ENCODE measurements at regions not wholly inside any gene's neighbourhood (a gene's known extent, or its start where the extent isn't known, plus 50 kb on each side); places are given as distances from the start of the nearest gene placed in this dataset.
"Not testable (repeated sequence)": the region's sequence is repeated elsewhere in the genome, so short reads cannot be mapped to it uniquely, and the experiment has no call there.

DNA sequence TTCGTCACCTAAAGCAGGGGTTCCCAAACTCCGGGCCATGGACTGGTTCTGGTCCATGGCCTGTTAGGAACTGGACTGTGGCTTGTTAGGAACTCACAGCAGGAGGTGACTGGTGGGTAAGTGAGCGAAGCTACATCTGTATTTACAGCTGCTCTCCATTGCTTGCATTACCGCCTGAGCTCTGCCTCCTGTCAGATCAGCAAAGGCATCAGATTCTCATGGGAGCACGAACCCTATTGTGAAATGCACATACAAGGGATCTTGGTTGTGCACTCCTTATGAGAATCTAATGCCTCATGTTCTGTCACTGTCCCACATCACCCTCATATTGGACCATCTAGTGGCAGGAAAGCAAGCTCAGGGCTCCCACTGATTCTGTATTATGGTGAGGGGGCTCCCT lies 217.0 kb downstream of the ZFP36L2 start:
- H3K4me3 ChIP-seq (ENCODE audit: low read length): no peak overlapping the region
- no peaks in the 10 kb centered on the region for H3K4me1 ChIP-seq (ENCODE audit: insufficient read depth, low read length)
- H3K36me3 ChIP-seq (ENCODE audit: insufficient read depth, low read length): no peaks in the 10 kb centered on the region
- no peaks in the 10 kb centered on the region for H3K27me3 ChIP-seq (ENCODE audit: insufficient read depth, low read length)
- no peaks in the 10 kb centered on the region for H3K9me3 ChIP-seq (ENCODE audit: low read length)
- H2AFZ ChIP-seq (ENCODE audit: low read depth, low read length): no peak overlapping the region

DNA sequence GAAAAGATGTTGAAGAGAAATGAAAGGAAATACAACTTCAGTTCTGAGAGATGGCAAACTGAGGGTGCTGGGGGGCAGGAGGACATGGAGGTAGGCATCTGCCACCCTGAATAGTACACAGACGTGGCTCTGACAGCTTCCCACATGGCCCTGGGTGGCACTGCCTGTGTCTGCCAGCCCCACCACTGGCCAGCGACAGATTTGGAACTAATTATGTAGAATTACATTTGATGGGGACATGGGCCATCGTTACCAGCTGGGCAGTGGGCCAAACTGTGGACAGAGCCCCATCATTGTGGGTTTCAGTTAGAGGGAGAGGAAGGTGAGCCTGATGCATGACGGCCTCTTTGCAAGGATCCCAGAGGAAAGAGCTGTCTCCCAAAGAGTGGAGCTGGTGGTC lies 216.0 kb upstream of the HAAO start:
- H2AFZ ChIP-seq (ENCODE audit: low read depth, low read length): no peak overlapping the region

DNA sequence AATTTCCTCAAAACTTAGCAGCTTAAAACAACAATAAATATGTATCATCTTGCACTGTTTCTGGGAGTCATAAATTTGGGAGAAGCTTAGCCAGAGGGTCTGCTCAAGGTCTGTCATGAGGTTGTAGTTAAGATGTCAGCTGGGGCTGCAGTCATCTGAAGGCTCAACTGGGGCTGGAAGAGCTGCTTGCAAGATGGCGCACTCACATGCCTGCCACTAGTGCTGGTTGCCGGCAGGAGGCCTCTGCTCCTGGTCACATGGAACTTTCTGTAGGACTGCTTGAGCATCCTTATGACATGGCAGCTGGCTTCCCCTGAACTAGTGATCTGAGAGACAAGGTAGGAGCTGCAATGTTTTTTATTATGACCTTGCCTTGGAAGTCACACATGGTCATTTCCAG lies 215.5 kb upstream of the HAAO start:
- no peaks in the 10 kb centered on the region for H3K36me3 ChIP-seq (ENCODE audit: insufficient read depth, low read length)
- H3K4me3 ChIP-seq (ENCODE audit: low read length): no peak overlapping the region
- no peaks in the 10 kb centered on the region for H3K4me1 ChIP-seq (ENCODE audit: insufficient read depth, low read length)
- no peaks in the 10 kb centered on the region for H3K27me3 ChIP-seq (ENCODE audit: insufficient read depth, low read length)
- H2AFZ ChIP-seq (ENCODE audit: low read depth, low read length): no peak overlapping the region
- no peaks in the 10 kb centered on the region for H3K9me3 ChIP-seq (ENCODE audit: low read length)

More for the DNA sequence above, 216.0 kb upstream of the HAAO start:
- Histone ChIP-seq H3K4me1 (ENCODE audit: insufficient read depth, low read length) (no peaks in the 10 kb centered on the region), H3K4me3 (ENCODE audit: low read length) (no peak overlapping the region), H3K27me3 (ENCODE audit: insufficient read depth, low read length) (no peaks in the 10 kb centered on the region), H3K36me3 (ENCODE audit: insufficient read depth, low read length) (no peaks in the 10 kb centered on the region), H3K9me3 (ENCODE audit: low read length) (no peaks in the 10 kb centered on the region)

DNA sequence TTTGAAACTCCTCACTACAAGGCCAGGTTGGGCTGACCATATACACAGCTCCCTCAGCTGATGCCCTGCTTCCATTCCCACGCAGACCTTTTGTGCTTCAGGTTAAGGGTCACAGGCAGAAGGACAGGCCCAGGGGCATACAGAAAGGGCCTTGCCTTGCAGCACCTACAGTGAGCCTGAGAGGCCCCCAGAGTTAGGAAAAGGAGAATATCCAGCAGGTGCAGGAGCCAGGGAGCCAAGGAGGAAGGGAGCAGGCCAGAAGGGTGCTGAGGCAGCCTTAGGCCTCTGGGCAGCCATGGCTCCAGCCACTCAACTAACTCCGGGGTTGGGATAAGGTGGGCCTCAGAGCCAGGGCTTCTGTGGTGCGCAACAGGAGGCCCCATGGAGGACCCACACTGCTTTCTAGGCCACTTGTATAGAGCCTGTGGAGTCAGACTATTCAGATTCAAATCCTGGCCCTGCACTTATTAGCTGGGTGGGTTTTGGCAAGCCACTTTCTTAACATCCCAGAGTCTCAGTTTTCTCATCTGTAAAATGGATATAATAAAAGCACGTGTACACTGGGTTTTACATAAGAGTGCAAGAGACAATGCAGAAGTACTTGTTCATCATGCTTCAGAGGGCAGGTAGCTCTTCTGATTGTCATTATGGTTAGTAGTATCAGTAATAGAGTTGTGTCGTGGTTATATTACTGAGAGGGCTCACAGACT lies 214.6 kb upstream of the HAAO start:
- no peaks in the 10 kb centered on the region for H3K9me3 ChIP-seq (ENCODE audit: low read length)

DNA sequence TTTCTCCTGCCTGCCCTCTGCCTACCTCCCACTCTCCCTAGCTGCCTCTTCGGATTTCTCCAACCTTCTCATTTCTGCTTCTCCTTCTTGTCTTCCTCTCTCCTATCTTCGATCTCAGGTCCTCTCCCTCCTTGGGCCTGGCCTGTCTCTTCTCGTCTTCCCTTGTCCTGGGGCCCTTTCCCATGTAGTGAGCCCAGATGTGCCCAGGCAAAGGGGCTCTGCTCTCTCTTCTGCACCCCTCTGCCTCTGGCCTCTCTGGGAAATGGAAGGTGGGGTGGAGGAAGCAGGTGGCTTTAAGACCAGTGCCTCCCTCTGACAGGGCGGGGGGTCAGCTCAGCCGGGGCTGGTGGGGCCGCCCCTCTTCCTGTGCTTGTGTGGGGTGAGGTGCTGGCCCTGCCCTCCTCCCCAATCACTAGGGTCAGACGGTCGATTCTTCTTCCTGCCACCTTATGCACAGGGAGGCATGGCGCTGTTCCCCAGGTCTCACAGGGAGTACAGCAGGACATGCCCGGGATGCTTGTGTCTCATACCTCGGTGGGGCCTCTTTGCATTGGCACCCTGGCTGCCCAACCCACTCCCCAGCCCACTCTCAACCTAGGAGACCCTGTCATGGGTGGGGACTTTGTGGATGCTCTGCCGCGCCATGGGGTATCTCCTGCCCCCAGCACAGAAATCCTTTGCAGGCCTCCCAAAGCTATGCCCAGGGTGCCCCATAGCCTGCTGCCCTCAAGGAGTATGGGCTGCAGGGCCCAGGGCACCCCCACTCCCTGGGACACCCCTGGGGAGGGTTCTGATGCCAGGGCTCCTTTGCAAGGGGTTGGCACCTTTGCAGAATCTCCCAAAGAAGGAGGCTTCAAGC lies 213.8 kb upstream of the HAAO start:
- H3K9me3 ChIP-seq (ENCODE audit: low read length): no peaks in the 10 kb centered on the region

More for the DNA sequence above, 214.6 kb upstream of the HAAO start:
- H3K36me3 ChIP-seq (ENCODE audit: insufficient read depth, low read length): no peaks in the 10 kb centered on the region
- H2AFZ ChIP-seq (ENCODE audit: low read depth, low read length): no peak overlapping the region
- H3K4me3 ChIP-seq (ENCODE audit: low read length): no peak overlapping the region
- no peaks in the 10 kb centered on the region for H3K4me1 ChIP-seq (ENCODE audit: insufficient read depth, low read length)
- H3K27me3 ChIP-seq (ENCODE audit: insufficient read depth, low read length): no peaks in the 10 kb centered on the region

DNA sequence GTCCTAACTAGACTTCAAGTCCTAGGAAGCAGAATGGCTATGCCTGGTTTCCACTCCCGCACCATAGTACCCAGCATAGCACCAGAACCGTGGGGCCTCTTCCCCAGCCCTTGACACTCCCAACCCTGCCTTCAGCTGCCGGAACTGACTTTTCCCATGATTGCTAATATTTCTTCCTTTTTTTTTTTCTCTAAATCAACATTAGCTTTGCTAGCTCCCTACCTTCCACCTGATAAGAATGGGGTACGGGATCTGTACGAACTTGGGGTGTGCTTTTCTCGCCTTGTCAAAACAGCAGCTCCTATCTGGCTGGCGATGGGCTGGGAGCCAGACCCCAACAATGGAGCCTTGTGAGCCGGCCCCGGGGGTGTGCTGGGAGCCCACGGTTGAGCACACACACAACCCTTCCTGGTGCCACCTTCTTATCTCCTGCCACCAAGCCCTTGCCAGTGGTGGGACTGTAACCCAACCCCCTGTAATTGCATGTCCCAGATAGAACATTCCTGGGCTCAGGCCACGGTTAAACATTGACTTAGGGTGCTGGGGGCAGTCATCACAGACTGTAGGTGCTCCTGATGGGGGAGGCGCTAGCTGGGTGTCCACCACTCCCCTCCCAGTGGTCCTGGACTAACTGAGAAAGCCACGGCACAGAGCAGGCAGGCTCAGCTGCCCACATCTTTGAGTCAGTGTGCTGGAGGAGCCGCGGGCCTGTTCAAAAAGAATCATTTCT lies 213.0 kb upstream of the HAAO start:
- Histone ChIP-seq H2AFZ (ENCODE audit: low read depth, low read length) (no peak overlapping the region), H3K9me3 (ENCODE audit: low read length) (no peaks in the 10 kb centered on the region), H3K36me3 (ENCODE audit: insufficient read depth, low read length) (no peaks in the 10 kb centered on the region), H3K4me3 (ENCODE audit: low read length) (no peak overlapping the region), H3K27me3 (ENCODE audit: insufficient read depth, low read length) (no peaks in the 10 kb centered on the region), H3K4me1 (ENCODE audit: insufficient read depth, low read length) (no peaks in the 10 kb centered on the region)

More for the DNA sequence above, 213.8 kb upstream of the HAAO start:
- H2AFZ ChIP-seq (ENCODE audit: low read depth, low read length): no peak overlapping the region
- no peaks in the 10 kb centered on the region for H3K36me3 ChIP-seq (ENCODE audit: insufficient read depth, low read length)
- H3K4me3 ChIP-seq (ENCODE audit: low read length): no peak overlapping the region
- H3K4me1 ChIP-seq (ENCODE audit: insufficient read depth, low read length): no peaks in the 10 kb centered on the region
- no peaks in the 10 kb centered on the region for H3K27me3 ChIP-seq (ENCODE audit: insufficient read depth, low read length)

DNA sequence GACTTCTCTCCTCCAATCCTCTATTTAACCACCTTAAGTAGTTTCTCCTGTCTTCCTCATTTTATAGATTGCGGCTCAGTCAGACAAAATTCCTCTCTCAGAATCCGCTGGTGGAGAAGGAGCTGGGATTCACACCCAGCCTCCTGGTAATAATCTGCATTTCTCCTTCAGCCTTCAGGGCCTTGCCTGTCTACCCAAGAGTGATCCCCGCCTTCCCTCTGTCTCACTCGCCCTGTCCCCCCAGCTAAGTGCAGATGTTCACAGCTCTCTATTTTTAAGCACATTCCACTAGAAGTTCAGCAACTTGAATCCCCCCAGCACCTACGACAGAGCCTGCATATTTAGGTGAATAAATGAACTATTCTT lies 212.5 kb upstream of the HAAO start:
- no peak overlapping the region for H3K4me3 ChIP-seq (ENCODE audit: low read length)
- no peaks in the 10 kb centered on the region for H3K27me3 ChIP-seq (ENCODE audit: insufficient read depth, low read length)
- H3K9me3 ChIP-seq (ENCODE audit: low read length): no peaks in the 10 kb centered on the region
- H3K4me1 ChIP-seq (ENCODE audit: insufficient read depth, low read length): no peaks in the 10 kb centered on the region
- H2AFZ ChIP-seq (ENCODE audit: low read depth, low read length): no peak overlapping the region
- H3K36me3 ChIP-seq (ENCODE audit: insufficient read depth, low read length): no peaks in the 10 kb centered on the region

DNA sequence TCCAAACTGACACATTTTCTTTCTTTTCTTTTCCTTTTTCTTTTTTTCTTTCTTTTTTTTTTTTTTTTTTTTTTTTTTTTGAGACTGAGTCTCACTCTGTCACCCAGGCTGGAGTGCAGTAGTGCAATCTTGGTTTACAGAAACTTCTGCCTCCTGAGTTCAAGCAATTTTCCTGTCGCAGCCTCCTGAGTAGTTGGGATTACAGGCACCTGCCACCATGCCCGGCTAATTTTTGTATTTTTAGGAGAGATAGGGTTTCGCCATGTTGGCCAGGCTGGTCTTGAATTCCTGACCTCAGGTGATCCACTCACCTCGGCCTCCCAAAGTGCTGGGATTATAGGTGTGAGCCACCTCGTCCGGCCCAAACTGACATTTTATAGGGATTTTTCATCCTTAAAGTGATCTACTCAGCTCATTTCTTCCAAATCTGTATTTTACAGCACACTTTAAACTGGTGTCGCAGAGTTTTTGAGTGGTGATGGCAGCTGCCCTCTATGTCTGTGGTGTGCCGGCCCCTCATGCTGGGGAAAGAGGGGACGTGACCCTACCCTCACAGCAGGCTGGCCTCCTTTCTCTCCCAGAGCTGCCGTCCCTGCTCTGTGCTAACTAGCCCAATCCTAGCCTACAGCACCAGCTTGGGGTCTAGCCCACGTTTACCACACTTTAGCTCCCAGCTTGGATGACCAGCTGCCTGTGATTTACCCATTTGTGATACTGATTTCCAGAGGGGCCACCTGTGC lies 211.9 kb upstream of the HAAO start:
- H2AFZ ChIP-seq (ENCODE audit: low read depth, low read length); H3K9me3 ChIP-seq (ENCODE audit: low read length); H3K27me3 ChIP-seq (ENCODE audit: insufficient read depth, low read length): not testable (repeated sequence)

DNA sequence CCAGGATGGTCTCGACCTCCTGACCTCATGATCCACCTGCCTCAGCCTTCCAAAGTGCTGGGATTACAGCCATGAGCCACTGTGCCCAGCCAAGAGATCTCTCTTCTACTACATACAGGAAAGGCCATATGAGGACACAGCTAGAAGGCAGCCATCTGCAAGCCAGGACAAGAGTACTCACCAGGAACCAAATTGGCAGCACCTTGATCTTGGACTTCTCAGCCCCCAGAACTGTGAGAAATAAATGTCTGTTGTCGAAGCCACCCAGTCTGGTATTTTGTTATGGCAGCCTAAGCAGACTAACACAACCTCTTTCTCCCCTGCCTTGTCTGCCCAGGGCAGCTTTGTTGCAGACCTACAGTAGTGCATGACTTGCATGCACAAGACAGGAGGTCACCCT lies 211.3 kb upstream of the HAAO start:
- H3K9me3 ChIP-seq (ENCODE audit: low read length): no peaks in the 10 kb centered on the region
- no peak overlapping the region for H2AFZ ChIP-seq (ENCODE audit: low read depth, low read length)
- no peaks in the 10 kb centered on the region for H3K36me3 ChIP-seq (ENCODE audit: insufficient read depth, low read length)
- H3K4me3 ChIP-seq (ENCODE audit: low read length): no peak overlapping the region
- no peaks in the 10 kb centered on the region for H3K27me3 ChIP-seq (ENCODE audit: insufficient read depth, low read length)
- no peaks in the 10 kb centered on the region for H3K4me1 ChIP-seq (ENCODE audit: insufficient read depth, low read length)

More for the DNA sequence above, 211.9 kb upstream of the HAAO start:
- H3K4me3 ChIP-seq (ENCODE audit: low read length); H3K36me3 ChIP-seq (ENCODE audit: insufficient read depth, low read length); H3K4me1 ChIP-seq (ENCODE audit: insufficient read depth, low read length): not testable (repeated sequence)

DNA sequence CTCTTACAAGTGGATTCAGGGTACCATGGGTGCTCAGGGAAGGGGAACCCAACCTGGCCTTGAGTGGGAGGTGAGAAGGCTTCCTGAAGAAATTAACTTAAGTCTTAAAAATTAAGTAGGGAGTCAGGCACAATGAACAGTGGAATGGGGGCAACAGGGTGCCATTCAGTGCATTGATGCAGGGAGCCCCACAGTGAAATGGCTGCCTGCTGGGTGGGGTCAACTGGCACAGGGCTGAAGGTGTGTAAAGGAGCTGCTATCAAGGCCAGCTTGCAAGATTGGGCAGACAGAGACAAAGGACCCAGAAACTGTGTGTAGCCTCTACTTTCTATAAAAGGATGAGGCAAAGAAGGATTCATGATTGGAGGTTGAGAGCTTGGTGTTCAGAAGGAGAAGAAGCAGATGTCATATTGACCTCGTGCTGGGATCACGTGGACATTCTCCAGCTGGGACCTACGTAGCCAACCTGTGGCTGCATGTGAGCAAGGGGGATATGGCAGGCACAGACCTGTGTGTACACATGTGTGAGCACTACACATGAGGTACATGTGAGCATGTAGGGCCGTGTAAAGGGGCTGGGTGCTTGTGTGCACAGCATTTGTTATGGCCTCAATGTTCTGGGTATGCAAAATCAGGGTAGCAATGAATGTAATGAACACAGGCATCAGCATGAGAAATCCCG lies 209.5 kb upstream of the HAAO start:
- H3K4me3 ChIP-seq (ENCODE audit: low read length): no peak overlapping the region
- no peak overlapping the region for H2AFZ ChIP-seq (ENCODE audit: low read depth, low read length)
- H3K27me3 ChIP-seq (ENCODE audit: insufficient read depth, low read length): no peaks in the 10 kb centered on the region
- H3K9me3 ChIP-seq (ENCODE audit: low read length): no peaks in the 10 kb centered on the region
- no peaks in the 10 kb centered on the region for H3K36me3 ChIP-seq (ENCODE audit: insufficient read depth, low read length)
- H3K4me1 ChIP-seq (ENCODE audit: insufficient read depth, low read length): no peaks in the 10 kb centered on the region

DNA sequence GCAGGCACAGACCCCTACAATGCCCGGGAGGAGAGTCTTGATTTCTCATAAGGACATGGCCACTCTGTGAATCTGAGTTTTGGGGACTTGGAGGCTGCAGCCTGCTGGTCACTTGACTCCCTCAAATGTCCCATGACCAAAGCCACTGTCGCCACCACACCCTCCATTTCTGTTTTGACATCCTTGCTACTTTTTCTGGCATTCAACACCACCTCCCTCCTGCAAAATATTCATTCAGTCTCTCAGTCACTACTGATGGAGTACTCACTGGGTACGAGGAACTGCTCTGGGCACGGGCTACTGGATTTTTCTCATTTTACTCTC lies 208.6 kb upstream of the HAAO start:
- H3K27me3 ChIP-seq (ENCODE audit: insufficient read depth, low read length): no peaks in the 10 kb centered on the region
- no peak overlapping the region for H2AFZ ChIP-seq (ENCODE audit: low read depth, low read length)
- H3K4me3 ChIP-seq (ENCODE audit: low read length): no peak overlapping the region
- H3K4me1 ChIP-seq (ENCODE audit: insufficient read depth, low read length): no peaks in the 10 kb centered on the region
- no peaks in the 10 kb centered on the region for H3K36me3 ChIP-seq (ENCODE audit: insufficient read depth, low read length)
- no peaks in the 10 kb centered on the region for H3K9me3 ChIP-seq (ENCODE audit: low read length)

DNA sequence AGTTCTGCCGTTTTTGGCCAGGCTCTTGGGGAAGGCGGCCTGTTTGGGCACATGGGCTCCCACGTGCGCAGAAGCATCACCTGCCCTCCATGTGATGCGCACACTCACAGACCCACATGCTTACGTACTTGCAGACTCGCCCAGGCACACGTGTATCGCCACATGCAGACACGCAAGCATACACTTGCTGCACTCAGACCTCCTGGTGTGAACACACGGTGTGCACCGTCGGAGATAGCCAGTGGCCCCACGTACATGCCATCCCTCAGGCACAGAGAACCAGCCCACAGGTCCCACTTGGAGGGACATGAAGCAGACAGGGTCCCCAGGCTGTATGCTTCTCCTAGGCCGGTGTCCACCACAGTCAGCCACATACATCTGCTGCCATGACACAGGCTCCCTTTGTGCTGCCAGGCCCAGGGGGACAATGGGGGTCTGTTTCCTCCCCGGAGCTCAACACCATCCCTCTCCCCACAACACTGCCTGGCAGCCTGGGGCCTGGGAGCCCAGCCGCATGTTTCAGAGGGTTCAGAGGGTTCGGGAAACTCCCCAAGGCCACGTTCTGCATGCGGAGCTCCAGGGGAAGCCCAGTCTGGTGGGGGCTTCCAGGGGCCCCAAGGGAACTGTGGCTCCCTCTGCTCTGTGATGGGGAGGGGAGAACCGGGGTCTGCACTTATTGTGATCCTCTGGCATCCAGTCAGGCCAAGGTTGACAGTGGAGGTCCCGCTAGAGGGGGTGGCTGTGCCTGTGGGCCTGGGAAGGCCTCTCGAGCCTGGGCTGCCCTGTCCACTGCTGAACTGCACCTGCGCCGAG lies 208.1 kb upstream of the HAAO start:
- Histone ChIP-seq H3K27me3 (ENCODE audit: insufficient read depth, low read length) (no peaks in the 10 kb centered on the region), H3K4me3 (ENCODE audit: low read length) (no peak overlapping the region), H2AFZ (ENCODE audit: low read depth, low read length) (no peak overlapping the region), H3K4me1 (ENCODE audit: insufficient read depth, low read length) (no peaks in the 10 kb centered on the region), H3K9me3 (ENCODE audit: low read length) (no peaks in the 10 kb centered on the region), H3K36me3 (ENCODE audit: insufficient read depth, low read length) (no peaks in the 10 kb centered on the region)
